ENCODE measurements at regions not wholly inside any gene's neighbourhood (a gene's known extent, or its start where the extent isn't known, plus 50 kb on each side); places are given as distances from the start of the nearest gene placed in this dataset.

DNA sequence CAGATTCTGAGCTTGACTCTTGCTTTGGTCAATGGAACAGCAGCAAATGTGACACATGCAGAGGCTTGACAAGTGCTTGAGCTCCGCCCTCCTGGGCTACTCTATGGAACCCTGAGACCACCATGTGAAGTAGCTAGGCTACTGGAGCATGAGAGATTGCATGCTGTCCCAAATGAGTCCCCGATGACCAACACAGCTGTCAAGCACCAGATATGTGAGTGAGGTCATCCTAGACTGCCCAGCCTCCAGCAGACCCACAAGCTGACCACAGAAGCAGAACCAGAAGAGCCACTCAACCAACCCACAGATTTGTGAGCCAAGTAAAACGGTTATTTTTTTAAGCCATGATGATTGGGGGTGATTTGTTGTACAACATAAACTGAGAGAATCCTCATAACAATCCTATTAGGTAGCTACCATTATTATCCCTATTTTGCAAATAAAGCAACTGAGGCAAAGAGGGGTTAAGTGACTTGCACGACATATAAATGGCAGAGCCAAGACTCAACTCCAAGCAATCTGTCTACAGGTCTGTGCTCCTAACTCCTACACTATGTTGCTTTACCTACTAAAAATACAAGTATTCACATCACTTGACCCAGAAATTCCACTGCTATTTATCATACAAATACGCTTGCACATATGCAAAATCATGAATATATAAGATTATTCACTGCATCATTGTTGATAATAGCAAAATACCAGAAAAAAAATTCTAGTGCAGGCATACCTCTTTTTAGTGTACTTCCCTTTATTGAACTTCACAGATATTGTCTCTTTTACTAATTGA, 136.2 kb downstream of the NDUFA12 start:
- TF ChIP-seq, protein P1, sequence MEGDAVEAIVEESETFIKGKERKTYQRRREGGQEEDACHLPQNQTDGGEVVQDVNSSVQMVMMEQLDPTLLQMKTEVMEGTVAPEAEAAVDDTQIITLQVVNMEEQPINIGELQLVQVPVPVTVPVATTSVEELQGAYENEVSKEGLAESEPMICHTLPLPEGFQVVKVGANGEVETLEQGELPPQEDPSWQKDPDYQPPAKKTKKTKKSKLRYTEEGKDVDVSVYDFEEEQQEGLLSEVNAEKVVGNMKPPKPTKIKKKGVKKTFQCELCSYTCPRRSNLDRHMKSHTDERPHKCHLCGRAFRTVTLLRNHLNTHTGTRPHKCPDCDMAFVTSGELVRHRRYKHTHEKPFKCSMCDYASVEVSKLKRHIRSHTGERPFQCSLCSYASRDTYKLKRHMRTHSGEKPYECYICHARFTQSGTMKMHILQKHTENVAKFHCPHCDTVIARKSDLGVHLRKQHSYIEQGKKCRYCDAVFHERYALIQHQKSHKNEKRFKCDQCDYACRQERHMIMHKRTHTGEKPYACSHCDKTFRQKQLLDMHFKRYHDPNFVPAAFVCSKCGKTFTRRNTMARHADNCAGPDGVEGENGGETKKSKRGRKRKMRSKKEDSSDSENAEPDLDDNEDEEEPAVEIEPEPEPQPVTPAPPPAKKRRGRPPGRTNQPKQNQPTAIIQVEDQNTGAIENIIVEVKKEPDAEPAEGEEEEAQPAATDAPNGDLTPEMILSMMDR (IDR thresholded peaks at IDR 0.05), result no peak
- Histone ChIP-seq H3K27me3 (peaks cover 0 to 26% of the 10 kb centered on the region in 2 donors), H3K4me3 (no peak overlapping the region), H3K36me3 (no peaks in the 10 kb centered on the region), H3K9me3 (no peaks in the 10 kb centered on the region), H3K27ac (no peak overlapping the region), H3K4me1 (peaks cover 0 to 3% (median 0%) of the 10 kb centered on the region in 4 donors)
- intact Hi-C loops (cut with DNase I; ENCODE audit: low total_unique reads), result no loop called here
- DNase-seq, result no peak

DNA sequence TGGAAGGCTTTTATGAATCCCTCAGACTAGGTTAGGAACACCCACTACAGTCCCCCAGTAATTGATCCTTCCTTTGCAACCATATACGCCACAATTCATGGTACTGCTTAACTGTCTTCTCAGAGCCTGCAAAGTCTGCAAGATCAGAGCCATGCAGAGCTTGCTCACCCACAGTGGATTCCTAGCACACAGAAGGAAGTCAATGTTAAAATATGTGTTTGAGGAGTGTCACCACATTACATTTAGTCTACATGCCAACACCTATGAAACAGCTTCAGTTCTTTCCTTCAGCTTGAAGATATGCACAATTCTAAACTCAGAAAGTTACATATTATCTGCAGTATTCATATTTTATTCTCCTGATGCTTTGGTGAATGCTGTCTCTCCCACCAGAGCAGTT, 138.5 kb downstream of the NDUFA12 start:
- H3K36me3 ChIP-seq, result no peaks in the 10 kb centered on the region
- H3K9me3 ChIP-seq, result no peaks in the 10 kb centered on the region
- H3K4me1 ChIP-seq, result no peaks in the 10 kb centered on the region
- DNase-seq, result no peak
- H3K4me3 ChIP-seq, result no peak overlapping the region
- H3K27ac ChIP-seq, result no peak overlapping the region
- TF ChIP-seq, protein P1 (IDR thresholded peaks at IDR 0.05), result no peak
- intact Hi-C loops (cut with DNase I; ENCODE audit: low total_unique reads), result no loop called here
- peaks cover 0 to 9% of the 10 kb centered on the region in 2 donors for H3K27me3 ChIP-seq

DNA sequence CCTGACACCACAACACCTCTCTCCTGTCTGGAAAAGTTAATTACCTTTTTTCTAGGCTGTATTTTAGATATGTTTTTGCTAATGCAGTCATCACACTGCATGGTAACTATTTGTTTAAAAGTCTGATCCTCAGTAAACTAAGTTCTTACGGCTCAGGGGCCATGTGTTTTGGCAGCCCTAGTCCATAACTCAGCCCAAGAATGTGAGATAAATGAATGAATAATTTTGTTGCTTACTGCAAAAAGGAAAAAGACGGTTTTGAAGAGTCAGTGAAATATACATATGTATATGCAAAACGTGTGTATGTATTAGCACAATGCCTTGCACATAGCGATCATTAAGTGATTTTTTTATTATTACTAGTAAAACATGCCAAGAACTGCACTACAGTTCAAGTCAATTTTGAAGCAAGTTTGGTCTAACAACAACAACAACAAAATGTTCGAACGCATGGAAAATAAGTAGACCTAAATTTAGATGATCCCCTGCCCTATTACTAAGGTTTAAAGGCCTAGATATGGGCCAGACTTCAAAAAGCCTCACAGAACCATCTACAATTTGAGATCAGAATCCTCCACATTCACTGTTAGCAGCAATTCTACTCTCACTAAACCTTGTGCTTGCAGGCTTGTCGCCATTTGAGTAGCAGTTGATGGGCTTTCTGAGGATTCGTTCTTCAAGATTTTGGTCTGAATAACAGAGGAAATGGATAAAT, 140.0 kb downstream of the NDUFA12 start:
- H3K27ac ChIP-seq, result no peak overlapping the region
- no peaks in the 10 kb centered on the region for H3K9me3 ChIP-seq
- no peak overlapping the region for H3K4me3 ChIP-seq
- intact Hi-C loops (cut with DNase I; ENCODE audit: low total_unique reads), result no loop called here
- H3K27me3 ChIP-seq, result no peaks in the 10 kb centered on the region
- TF ChIP-seq, protein P1 (IDR thresholded peaks at IDR 0.05), result no peak
- H3K4me1 ChIP-seq, result no peaks in the 10 kb centered on the region
- no peak for DNase-seq
- H3K36me3 ChIP-seq, result no peaks in the 10 kb centered on the region

DNA sequence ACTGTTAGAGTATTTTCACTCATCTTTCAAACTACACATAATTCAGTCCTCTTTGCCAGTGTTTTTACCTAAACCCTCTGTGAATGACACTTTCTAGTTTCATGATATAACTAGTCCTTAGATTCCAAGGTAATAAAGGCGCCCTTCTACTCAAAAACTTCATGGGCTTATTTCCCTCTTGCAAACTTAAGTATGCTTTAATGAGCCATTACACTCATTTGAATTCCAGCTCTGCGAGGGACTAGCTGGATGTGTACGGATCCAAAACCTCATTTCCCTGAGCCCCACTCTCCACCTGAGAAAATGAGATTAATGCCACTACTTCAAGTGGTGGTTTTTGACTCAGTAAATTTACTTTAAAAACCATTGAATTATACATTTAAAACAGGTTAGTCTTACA, 141.1 kb downstream of the NDUFA12 start:
- TF ChIP-seq, protein P1 (IDR thresholded peaks at IDR 0.05), result no peak
- no peak overlapping the region for H3K27ac ChIP-seq
- H3K36me3 ChIP-seq, result no peaks in the 10 kb centered on the region
- H3K4me3 ChIP-seq, result no peak overlapping the region
- intact Hi-C loops (cut with DNase I; ENCODE audit: low total_unique reads), result no loop called here
- no peaks in the 10 kb centered on the region for H3K9me3 ChIP-seq
- H3K4me1 ChIP-seq, result no peaks in the 10 kb centered on the region
- H3K27me3 ChIP-seq, result no peaks in the 10 kb centered on the region
- no peak for DNase-seq

DNA sequence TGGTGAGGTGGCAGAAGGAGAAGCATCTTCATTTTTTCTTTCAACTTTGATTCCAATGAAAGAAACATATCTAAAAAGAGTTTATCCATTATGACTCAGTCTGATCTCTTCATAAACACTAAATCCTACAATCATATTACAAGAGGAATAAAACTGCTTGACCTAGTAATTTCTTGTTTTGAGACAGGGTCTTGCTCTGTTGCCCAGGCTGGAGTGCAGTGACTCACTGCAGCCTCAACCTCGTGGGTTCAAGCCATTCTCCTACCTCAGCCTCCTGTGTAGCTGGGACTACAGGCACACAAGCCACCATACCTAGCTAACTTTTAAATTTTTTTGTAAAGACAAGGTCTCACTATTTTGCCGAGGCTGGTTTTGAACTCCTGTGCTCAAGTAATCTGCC, 147.2 kb downstream of the NDUFA12 start:
- Histone ChIP-seq H3K27me3 (no peaks in the 10 kb centered on the region), H3K27ac (no peak overlapping the region), H3K36me3 (no peaks in the 10 kb centered on the region), H3K4me1 (peaks cover 0 to 9% (median 0%) of the 10 kb centered on the region in 4 donors), H3K9me3 (no peaks in the 10 kb centered on the region), H3K4me3 (no peak overlapping the region)
- intact Hi-C loops (cut with DNase I; ENCODE audit: low total_unique reads), result no loop called here
- TF ChIP-seq, protein P1 (IDR thresholded peaks at IDR 0.05), result no peak
- DNase-seq, result no peak

All from tibial artery (tissue), 4 donors.